ENCODE measurements at regions not wholly inside any gene's neighbourhood (a gene's known extent, or its start where the extent isn't known, plus 50 kb on each side); places are given as distances from the start of the nearest gene placed in this dataset.

GRCh38 chr4:18751083-18751482 is 729.5 kb upstream of the LCORL start:
- TF ChIP-seq POLR2A (IDR thresholded peaks at IDR 0.05) (no peak), POLR2AphosphoS5 (IDR thresholded peaks at IDR 0.05) (no peak)
- TF ChIP-seq, protein P1, sequence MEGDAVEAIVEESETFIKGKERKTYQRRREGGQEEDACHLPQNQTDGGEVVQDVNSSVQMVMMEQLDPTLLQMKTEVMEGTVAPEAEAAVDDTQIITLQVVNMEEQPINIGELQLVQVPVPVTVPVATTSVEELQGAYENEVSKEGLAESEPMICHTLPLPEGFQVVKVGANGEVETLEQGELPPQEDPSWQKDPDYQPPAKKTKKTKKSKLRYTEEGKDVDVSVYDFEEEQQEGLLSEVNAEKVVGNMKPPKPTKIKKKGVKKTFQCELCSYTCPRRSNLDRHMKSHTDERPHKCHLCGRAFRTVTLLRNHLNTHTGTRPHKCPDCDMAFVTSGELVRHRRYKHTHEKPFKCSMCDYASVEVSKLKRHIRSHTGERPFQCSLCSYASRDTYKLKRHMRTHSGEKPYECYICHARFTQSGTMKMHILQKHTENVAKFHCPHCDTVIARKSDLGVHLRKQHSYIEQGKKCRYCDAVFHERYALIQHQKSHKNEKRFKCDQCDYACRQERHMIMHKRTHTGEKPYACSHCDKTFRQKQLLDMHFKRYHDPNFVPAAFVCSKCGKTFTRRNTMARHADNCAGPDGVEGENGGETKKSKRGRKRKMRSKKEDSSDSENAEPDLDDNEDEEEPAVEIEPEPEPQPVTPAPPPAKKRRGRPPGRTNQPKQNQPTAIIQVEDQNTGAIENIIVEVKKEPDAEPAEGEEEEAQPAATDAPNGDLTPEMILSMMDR (IDR thresholded peaks at IDR 0.05), result no peak
